K562 (cell line): ENCODE measurements at regions not wholly inside any gene's neighbourhood (a gene's known extent, or its start where the extent isn't known, plus 50 kb on each side); places are given as distances from the start of the nearest gene placed in this dataset.

Experiments
- NR1H2 ChIP-seq: sonication (generic); formaldehyde crosslinking; IDR thresholded peaks from 2 replicates; pipeline ENCODE4 v1.4.0; 2020; ENCODE audit warnings: mild to moderate bottlenecking, missing genetic modification reagents
- POLR2AphosphoS5 ChIP-seq: IDR thresholded peaks from 2 replicates; pipeline ENCODE4 v1.6.1; 2011; ENCODE audit warnings: mild to moderate bottlenecking, low read depth, low read length, moderate library complexity; ENCODE audit not compliant: control insufficient read depth, insufficient read depth
- TAF7 ChIP-seq: fragments of 450-650 bp; IDR thresholded peaks from 2 replicates; pipeline ENCODE4 v1.6.1; 2016; ENCODE audit warnings: missing genetic modification characterization, missing compliant biosample characterization
- XRCC3 ChIP-seq: fragments of 450-650 bp; IDR thresholded peaks from 2 replicates; pipeline ENCODE4 v1.6.1; 2017; ENCODE audit warnings: mild to moderate bottlenecking, moderate library complexity
- ZNF311 ChIP-seq: fragments of 250-450 bp; sonication (Bioruptor Pico); IDR thresholded peaks from 2 replicates; pipeline ENCODE4 v1.4.0; 2020; ENCODE audit warnings: mild to moderate bottlenecking, moderate library complexity
- TF ChIP-seq, protein P1 (sequence below), 3 experiments: IDR thresholded peaks in 2 of 3; conservative IDR thresholded peaks in 1 of 3; 2 replicates each; pipeline ENCODE4 v1.5.1; 2011 to 2012; ENCODE audit warnings: low read length in 3 of 3, mild to moderate bottlenecking in 3 of 3, control low read depth in 2 of 3, improper control_type of control experiment in 1 of 3, inconsistent platforms in 1 of 3, low read depth in 1 of 3, mixed read lengths in 1 of 3, moderate library complexity in 1 of 3; ENCODE audit not compliant: insufficient read depth in 2 of 3
- TF ChIP-seq, protein P2 (sequence below): fragments of 450-650 bp; IDR thresholded peaks from 2 replicates; pipeline ENCODE4 v1.7.1; 2018; ENCODE audit warnings: mild to moderate bottlenecking, low read depth; ENCODE audit not compliant: partially characterized antibody

DNA sequence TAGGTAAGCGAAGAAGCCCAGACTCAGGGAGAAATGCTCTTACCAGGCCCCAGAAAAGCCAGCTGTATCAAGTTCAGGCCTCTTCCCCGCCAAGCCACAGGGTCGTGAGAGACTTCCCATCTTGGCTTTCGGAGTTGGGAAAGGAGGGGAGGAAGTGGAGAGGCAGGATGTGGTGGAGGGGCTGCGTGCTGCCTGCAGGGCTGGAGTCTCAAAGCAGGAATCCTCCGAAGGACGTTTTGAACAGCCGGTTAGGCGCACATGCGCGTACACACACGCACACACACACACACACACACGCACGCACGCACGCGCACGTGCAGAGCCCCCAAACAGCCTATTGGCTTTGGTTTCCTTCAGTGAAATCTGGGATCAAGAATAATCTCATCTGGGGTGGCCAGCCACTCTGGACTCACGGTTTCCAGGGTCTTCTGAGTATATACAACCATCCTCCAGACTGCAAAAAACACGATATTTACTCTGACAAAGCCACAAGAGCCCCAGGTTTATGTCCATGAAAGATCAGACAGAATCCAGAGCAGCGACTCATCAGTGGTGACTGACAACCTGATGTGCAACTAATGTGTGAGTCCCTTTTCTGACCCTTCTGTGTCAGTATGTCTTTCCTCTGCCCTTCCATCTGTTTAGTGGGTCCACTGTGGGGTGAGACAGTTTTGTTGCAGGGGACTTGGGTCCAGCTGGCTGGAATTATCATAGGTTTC, 115.0 kb upstream of the ZNF438 start:
- no peak for TF ChIP-seq POLR2AphosphoS5
- no peak for TF ChIP-seq TAF7
- TF ChIP-seq, protein P1, sequence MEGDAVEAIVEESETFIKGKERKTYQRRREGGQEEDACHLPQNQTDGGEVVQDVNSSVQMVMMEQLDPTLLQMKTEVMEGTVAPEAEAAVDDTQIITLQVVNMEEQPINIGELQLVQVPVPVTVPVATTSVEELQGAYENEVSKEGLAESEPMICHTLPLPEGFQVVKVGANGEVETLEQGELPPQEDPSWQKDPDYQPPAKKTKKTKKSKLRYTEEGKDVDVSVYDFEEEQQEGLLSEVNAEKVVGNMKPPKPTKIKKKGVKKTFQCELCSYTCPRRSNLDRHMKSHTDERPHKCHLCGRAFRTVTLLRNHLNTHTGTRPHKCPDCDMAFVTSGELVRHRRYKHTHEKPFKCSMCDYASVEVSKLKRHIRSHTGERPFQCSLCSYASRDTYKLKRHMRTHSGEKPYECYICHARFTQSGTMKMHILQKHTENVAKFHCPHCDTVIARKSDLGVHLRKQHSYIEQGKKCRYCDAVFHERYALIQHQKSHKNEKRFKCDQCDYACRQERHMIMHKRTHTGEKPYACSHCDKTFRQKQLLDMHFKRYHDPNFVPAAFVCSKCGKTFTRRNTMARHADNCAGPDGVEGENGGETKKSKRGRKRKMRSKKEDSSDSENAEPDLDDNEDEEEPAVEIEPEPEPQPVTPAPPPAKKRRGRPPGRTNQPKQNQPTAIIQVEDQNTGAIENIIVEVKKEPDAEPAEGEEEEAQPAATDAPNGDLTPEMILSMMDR (IDR thresholded peaks at IDR 0.05 in 2 of 3, conservative IDR thresholded peaks at IDR 0.05 in 1 of 3; ENCODE audit: insufficient read depth in 2 of 3, low read depth in 1 of 3, low read length in 3 of 3): no peak
- TF ChIP-seq, protein P2, sequence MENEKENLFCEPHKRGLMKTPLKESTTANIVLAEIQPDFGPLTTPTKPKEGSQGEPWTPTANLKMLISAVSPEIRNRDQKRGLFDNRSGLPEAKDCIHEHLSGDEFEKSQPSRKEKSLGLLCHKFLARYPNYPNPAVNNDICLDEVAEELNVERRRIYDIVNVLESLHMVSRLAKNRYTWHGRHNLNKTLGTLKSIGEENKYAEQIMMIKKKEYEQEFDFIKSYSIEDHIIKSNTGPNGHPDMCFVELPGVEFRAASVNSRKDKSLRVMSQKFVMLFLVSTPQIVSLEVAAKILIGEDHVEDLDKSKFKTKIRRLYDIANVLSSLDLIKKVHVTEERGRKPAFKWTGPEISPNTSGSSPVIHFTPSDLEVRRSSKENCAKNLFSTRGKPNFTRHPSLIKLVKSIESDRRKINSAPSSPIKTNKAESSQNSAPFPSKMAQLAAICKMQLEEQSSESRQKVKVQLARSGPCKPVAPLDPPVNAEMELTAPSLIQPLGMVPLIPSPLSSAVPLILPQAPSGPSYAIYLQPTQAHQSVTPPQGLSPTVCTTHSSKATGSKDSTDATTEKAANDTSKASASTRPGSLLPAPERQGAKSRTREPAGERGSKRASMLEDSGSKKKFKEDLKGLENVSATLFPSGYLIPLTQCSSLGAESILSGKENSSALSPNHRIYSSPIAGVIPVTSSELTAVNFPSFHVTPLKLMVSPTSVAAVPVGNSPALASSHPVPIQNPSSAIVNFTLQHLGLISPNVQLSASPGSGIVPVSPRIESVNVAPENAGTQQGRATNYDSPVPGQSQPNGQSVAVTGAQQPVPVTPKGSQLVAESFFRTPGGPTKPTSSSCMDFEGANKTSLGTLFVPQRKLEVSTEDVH: no peak
- no peak for TF ChIP-seq NR1H2 (CRISPR knock-in tag)
- no peak for TF ChIP-seq XRCC3
- no peak for TF ChIP-seq ZNF311 (CRISPR knock-in tag)
